GM12873 (cell line): ENCODE measurements at regions not wholly inside any gene's neighbourhood (a gene's known extent, or its start where the extent isn't known, plus 50 kb on each side); places are given as distances from the start of the nearest gene placed in this dataset.

Experiments
- CTCF ChIP-seq: IDR thresholded peaks from 2 replicates; pipeline ENCODE4 v1.5.1; 2012; ENCODE audit warnings: low read depth, mild to moderate bottlenecking, moderate library complexity, low read length, control low read depth; ENCODE audit not compliant: insufficient read depth; ENCODE audit errors: missing control alignments

GRCh38 chrX:6968231-6968630 is 179.3 kb upstream of the STS start:
- TF ChIP-seq CTCF = no peak

GRCh38 chrX:6965729-6966128 is 181.8 kb upstream of the STS start:
- no peak for TF ChIP-seq CTCF

- no peak for TF ChIP-seq CTCF
Observed at GRCh38 chrX:6962006-6962355, 185.5 kb upstream of the STS start.

GRCh38 chrX:6961286-6962005 is 186.1 kb upstream of the STS start:
- TF ChIP-seq CTCF = no peak

GRCh38 chrX:6959006-6959405 is 188.5 kb upstream of the STS start:
- TF ChIP-seq CTCF = no peak

- TF ChIP-seq CTCF = no peak
Observed at GRCh38 chrX:6954836-6955235, 192.7 kb upstream of the STS start.

GRCh38 chrX:6946168-6946567 is 201.3 kb upstream of the STS start:
- TF ChIP-seq CTCF = no peak
